Suppressor macrophage (primary cell): ENCODE measurements at regions not wholly inside any gene's neighbourhood (a gene's known extent, or its start where the extent isn't known, plus 50 kb on each side); places are given as distances from the start of the nearest gene placed in this dataset.
"Not testable (repeated sequence)": the region's sequence is repeated elsewhere in the genome, so short reads cannot be mapped to it uniquely, and the experiment has no call there.

ENCODE experiments used
- DNase-seq, 4 experiments: peaks; one replicate each; pipeline ENCODE4 v3.0.0-alpha.2; 2020 to 2022

- DNase-seq = no peak
Measured at GRCh38 chr17:37859451-37859850, 64.8 kb upstream of the TBC1D3K start.

DNA sequence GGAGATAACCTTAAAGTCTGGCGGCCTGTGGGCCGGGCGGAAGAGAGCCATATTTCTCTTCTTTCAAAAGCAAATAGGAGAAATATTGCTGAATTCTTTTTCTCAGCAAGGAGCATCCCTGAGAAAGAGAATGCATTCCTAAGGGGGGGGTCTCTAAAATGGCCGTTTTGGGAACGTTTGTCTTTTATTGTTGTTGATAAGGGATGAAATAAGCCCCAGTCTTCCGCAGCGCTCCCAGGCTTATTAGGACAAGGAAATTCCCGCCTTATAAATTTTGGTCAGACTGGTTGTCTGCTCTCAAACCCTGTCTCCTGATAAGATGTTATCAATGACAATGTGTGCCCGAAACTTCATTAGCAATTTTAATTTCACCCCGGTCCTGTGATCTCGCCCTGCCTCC, 65.8 kb upstream of the TBC1D3K start:
- not testable (repeated sequence) for DNase-seq

DNA sequence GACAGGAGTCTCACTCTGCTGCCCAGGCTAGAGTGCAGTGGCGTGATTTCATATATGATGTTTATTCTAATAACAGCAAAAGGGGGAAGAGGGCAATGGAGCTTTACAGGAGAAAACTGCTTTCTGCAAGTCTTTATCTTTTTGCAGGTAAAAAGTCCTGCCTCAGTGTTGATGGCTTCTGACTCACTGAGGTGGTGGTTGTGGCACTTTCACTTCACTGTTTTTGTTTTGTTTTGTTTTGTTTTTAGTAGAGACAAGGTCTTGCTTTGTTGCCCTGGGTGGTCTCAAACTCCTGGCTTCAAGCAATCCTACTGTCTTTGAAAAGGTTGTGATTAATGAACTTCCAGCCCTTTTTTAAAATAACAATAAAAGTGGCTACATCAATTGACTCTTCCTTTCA, 68.0 kb upstream of the TBC1D3K start:
- no peak for DNase-seq

- no peak for DNase-seq
Measured at GRCh38 chr17:37849617-37849972, 74.6 kb upstream of the TBC1D3K start.

DNA sequence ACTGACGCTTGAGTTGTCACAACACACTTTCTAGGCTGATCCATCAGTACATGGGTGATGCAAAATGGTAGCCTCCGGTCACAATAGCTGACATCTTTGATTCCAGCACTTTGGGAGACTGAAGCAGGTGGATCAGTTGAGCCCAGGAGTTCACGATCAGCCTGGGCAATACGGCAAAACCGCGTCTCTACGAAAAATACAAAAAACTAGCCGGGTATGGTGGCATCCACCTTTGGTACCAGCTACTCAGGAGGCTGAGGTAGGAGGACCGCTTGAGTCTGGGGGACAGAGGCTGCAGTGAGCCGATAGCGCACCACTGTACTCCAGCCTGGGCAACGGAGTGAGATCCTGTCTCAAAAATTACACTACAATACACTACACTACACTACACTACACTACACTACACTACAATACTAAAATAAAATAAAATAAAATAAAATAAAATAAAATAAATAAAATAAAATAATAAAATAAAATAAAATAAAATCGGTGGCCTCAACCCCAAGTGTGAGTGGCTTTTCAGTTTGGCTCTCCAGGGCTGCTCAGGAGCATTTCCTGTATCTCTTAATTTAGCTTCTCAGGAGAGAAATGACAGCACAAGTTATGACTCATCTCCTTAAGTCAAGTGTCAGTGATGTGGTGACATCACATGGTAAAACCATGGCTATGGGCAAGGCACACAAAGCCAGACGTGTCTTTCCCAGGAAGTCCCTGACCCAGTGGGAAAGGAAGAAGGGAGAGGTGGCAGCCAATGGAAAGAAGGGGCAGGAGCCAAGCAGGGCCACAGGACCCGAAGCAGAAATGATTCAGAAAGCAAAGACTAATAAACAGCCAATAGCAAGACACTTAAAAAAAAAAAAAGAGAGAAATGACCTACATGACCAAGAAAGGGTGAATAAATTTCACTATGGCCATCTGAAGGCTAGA, 75.3 kb upstream of the TBC1D3K start:
- peak; percentile 82 to 96 (median 90) for DNase-seq

- DNase-seq = peak in 1 of 4 experiments; percentile 25
Measured at GRCh38 chr17:37847811-37848331, 76.3 kb upstream of the TBC1D3K start.

GRCh38 chr17:37847102-37847501, 77.1 kb upstream of the TBC1D3K start:
- DNase-seq = no peak

DNA sequence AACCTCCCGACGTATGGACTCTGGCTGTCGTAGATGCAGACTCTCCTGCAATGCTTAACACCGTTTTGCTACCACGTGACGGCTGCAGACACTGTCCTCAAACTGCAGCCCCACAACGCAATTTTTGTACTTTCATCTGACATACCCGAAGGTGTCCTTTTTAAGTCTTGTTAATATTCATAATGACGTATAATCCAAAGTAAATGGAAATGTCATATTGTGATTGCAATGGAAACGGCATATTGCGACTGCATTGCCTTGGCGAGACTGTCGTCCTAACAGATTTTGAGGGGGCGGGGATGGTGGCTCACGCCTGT, 79.3 kb upstream of the TBC1D3K start:
- DNase-seq = no peak

DNA sequence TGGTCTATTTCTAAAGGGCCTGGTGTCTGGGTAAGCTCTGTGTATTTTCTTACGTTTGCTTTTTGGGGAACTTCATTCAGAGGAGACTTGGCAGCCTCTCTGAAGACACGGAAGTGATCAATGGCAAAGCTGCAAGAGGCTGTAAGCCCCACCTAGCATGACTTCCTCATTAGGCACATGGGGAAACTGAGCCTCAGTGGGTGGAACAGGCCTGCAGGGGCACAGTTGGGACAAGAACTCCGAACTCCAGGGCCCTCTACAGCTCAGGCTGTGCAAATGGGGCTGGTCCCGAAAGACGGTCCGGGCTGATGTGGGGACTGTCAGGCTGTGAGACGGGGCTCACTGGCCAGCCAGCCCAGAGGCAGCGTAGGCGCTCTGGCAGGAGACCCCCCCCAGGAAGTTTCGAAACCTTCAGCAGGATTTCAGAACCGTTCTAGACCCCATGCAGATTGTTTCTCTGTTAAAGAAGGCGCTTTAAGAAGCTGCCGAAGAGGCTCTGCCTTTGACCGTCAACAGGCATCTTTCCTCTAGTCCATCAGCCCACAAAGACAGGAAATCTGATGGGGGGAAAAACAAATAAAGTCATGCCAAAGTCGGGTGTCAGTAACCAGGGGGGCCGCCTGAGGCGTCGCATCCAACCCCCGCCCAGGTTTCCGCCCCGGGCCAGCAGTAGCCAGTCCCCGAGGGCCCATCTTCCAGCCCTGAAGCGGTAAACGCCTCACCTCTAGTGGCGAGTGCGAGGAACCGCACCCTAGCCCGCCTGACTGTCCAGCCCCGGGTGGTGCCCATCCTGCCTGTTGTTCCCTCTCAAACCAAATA, 79.8 kb upstream of the TBC1D3K start:
- DNase-seq = peak; percentile 77 to 87 (median 80)

DNA sequence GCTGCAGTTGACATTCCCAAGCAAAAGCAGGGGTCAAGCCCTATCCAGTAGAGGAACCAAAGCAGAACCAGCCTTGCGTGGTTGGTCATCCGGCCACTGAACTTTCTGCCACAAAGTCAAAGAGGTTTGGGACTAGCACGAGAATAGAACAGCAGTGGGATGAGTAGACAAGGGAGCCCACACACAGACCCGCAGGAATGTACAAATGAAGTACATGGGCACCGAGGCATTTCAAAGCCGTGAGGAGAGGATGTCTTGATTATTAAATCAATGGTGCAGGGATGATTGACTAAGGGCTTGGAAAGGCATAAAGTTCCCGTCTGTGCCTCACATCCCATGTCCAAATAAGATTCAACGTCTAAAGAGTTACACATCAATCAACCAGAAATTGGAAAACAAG, 81.8 kb upstream of the TBC1D3K start:
- DNase-seq = no peak

- peak in 3 of 4 experiments; percentile 31 to 40 (median 35) for DNase-seq
Measured at GRCh38 chr17:37841232-37841631, 83.0 kb upstream of the TBC1D3K start.

GRCh38 chr17:37840576-37840975, 83.6 kb upstream of the TBC1D3K start:
- no peak for DNase-seq

GRCh38 chr17:37839196-37839978, 84.8 kb upstream of the TBC1D3K start:
- DNase-seq = no peak

DNA sequence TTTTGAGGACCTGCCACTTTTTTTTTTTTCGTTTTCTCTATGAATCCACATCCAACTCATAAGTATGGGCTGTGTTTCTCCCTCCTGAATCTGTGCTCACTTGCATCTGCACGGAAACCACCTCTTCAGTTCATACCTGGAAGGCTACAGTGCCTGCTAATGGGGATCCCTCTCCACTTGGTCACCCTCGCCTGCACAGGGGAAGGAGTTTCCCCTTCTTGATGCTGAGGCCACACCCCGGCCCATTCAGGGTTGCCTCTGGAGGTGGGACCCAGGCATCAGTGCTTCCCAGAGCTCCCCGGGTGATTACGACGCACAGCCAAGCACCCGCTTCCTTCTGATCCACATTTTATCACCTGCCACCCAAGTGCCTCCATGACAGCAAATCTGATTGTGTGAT, 85.9 kb upstream of the TBC1D3K start:
- no peak for DNase-seq

DNA sequence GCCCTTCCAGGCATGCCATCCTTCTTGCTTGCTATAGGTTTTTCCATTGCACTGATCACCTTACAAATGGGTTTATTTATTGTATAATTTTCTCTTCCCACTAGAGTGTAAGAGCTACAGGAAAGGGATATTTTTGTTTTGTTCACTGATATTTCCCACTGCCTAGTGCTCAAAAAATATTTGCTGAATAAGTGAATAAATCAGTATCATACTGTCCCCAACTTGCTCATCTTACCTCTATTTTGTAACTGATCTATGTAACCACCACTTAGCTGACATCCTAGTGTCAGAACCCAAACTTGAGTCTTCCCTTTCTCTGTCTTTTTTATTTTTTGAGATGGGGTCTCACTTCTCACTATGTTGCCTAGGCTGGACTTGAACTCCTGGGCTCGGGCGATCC, 87.6 kb upstream of the TBC1D3K start:
- DNase-seq = no peak

GRCh38 chr17:37834168-37834567, 89.3 kb upstream of the HNF1B start:
- no peak for DNase-seq

DNA sequence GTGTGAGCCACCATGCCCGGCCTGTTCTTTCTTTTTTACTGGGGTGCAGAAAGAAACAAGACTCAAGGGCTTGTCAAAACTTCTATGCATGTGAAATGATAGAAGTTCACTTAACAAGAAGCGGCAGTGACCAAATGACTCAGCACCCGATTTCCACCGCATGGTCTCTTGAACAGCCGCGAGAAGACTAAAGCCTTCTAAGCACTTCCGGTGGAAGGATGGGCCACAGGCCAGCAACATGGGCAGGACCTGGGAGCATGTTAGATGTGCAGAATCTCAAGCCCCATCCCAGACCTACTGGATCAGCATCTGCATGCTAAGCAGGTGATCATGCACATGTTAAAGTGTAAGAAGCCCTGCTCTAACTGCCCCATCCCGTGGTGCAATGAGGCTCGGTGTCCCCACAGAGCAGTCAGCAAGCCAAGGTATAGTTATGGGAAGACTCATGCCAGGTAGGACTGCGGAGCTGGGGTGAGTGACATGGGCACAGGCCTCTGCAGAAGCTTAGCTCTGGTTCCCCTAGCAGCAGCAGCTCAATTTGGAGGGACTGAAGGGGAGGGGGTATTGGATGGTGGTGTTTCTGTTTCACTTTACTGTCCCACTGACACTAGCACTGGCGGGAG, 88.5 kb upstream of the HNF1B start:
- DNase-seq = peak; percentile 55 to 73 (median 66)

- DNase-seq = no peak
Measured at GRCh38 chr17:37831986-37832385, 87.1 kb upstream of the HNF1B start.

GRCh38 chr17:37831492-37831891, 86.6 kb upstream of the HNF1B start:
- DNase-seq = no peak

- DNase-seq = no peak
Measured at GRCh38 chr17:37830151-37830993, 85.5 kb upstream of the HNF1B start.

DNA sequence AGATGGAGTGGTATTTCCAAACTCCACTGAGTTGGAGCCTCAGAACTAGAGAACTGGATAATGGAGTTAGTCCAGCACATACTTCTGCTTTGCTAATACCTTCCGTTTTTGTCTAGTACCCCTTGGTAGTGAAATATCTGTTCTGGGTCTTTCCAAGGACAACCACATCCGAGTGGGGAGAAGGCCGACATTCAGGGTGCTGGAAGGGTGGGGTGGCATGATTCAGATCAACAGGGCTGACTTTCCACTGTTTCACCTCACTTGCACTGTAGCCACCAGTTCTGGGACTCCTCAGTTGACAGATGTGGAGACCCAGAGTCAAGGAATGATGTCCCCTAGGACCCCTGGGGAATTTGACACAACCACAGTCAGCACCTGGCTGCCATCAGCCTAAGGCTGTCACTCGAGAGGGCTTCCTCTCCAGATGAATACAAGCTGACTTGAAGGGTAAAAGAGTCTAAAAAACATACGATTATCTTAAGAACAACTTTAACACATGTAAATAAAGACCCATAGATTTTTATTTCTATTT, 84.8 kb upstream of the HNF1B start:
- DNase-seq = peak in 3 of 4 experiments; percentile 30 to 56 (median 53)
